ENCODE measurements at regions not wholly inside any gene's neighbourhood (a gene's known extent, or its start where the extent isn't known, plus 50 kb on each side); places are given as distances from the start of the nearest gene placed in this dataset.

- Histone ChIP-seq H3K9me3 (no peaks in the 10 kb centered on the region), H3K36me3 (no peaks in the 10 kb centered on the region), H3K27ac (no peak overlapping the region), H3K4me1 (ENCODE audit: control insufficient read depth in 1 of 2, low read depth in 2 of 2) (no peaks in the 10 kb centered on the region), H3K4me3 (no peak overlapping the region), H3K27me3 (replicated peaks; ENCODE audit: insufficient read depth) (no peaks in the 10 kb centered on the region)
- ATAC-seq (ENCODE audit: insufficient number of reproducible peaks, low FRiP score, low read depth) (no peak), DNase-seq (ENCODE audit: low spot score) (no peak)
- TF ChIP-seq CTCF (IDR thresholded peaks at IDR 0.05), result no peak
These were observed 429.0 kb downstream of the LRIG3 start for GRCh38 chr12:58491306-58491705.

- DNase-seq (ENCODE audit: low spot score), result no peak
These were observed 423.7 kb downstream of the LRIG3 start for GRCh38 chr12:58496411-58497190.

DNA sequence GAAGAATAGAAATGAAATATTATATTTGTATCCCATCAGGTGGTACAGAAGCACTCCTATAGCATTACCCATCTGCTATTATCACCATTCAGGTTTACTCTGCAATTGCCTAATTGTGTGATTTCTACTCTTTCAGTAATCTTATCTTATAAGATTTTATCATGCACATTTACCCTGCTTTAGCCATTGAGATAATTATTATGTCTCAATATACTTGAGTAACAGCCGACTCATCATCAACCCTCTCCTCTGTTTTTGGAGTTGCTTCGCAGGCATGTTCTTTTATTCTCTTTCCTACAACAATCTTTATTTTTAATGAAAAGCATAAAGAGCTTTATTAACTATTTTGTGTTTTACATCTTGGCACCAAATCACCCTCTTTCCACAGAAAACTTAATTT lies 419.9 kb downstream of the LRIG3 start:
- no peak for ATAC-seq (ENCODE audit: insufficient number of reproducible peaks, low FRiP score, low read depth)
- Histone ChIP-seq H3K9me3 (no peaks in the 10 kb centered on the region), H3K4me1 (ENCODE audit: control insufficient read depth in 1 of 2, low read depth in 2 of 2) (no peaks in the 10 kb centered on the region), H3K4me3 (no peak overlapping the region), H3K27ac (no peak overlapping the region), H3K36me3 (no peaks in the 10 kb centered on the region), H3K27me3 (replicated peaks; ENCODE audit: insufficient read depth) (no peaks in the 10 kb centered on the region)
- DNase-seq (ENCODE audit: low spot score), result no peak
- TF ChIP-seq CTCF (IDR thresholded peaks at IDR 0.05), result no peak

More at GRCh38 chr12:58496411-58497190, 423.7 kb downstream of the LRIG3 start:
- H3K4me1 ChIP-seq (ENCODE audit: control insufficient read depth in 1 of 2, low read depth in 2 of 2), result no peaks in the 10 kb centered on the region
- H3K9me3 ChIP-seq, result no peaks in the 10 kb centered on the region
- no peak overlapping the region for H3K27ac ChIP-seq
- TF ChIP-seq CTCF (IDR thresholded peaks at IDR 0.05), result no peak
- H3K27me3 ChIP-seq (replicated peaks; ENCODE audit: insufficient read depth), result no peaks in the 10 kb centered on the region
- H3K36me3 ChIP-seq, result no peaks in the 10 kb centered on the region
- no peak overlapping the region for H3K4me3 ChIP-seq
- ATAC-seq (ENCODE audit: insufficient number of reproducible peaks, low FRiP score, low read depth), result no peak

DNA sequence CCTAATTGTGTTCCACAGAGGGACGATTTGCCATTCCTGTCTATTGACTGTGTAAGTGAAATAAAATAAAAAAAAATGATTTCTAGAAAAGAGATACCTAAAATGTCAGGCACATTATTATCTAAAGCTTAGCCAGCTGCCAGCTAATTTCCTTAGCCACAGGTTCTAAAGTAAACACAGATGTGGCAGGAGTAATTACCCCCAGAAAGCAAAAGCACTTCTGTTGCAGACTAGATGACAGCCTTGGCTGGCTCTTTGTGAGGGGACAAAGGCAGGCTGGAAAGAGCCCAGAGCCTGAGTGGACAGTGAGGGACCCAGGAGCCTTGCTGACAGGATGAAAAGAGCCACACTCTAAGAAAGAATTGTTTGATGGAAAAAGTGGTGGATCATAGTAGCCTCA lies 418.1 kb downstream of the LRIG3 start:
- DNase-seq (ENCODE audit: low spot score) (no peak), ATAC-seq (ENCODE audit: insufficient number of reproducible peaks, low FRiP score, low read depth) (no peak)
- Histone ChIP-seq H3K27ac (no peak overlapping the region), H3K27me3 (replicated peaks; ENCODE audit: insufficient read depth) (no peaks in the 10 kb centered on the region), H3K36me3 (no peaks in the 10 kb centered on the region), H3K4me3 (no peak overlapping the region), H3K9me3 (no peaks in the 10 kb centered on the region), H3K4me1 (ENCODE audit: control insufficient read depth in 1 of 2, low read depth in 2 of 2) (no peaks in the 10 kb centered on the region)
- TF ChIP-seq CTCF (IDR thresholded peaks at IDR 0.05), result no peak

DNA sequence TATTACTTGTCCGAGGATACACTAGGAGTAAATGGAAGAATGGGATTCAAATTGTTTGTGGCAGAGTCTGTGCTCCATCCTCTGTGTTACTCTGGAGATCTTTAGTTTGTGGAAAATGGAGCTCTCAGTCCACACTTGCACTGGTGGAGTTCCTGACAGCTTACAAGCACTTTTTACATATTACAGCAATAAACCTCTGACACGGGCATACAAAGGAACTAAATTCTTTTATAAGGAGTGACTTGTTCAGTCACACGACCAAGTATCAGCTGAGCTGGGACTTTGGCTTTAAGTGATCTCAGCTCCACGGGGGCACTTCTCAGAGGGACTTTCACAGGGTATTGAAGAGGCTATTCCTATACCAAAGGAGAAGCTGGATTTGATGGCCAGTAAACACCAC lies 417.5 kb downstream of the LRIG3 start:
- no peak for TF ChIP-seq CTCF (IDR thresholded peaks at IDR 0.05)
- H3K9me3 ChIP-seq, result no peaks in the 10 kb centered on the region
- H3K27me3 ChIP-seq (replicated peaks; ENCODE audit: insufficient read depth), result no peaks in the 10 kb centered on the region
- H3K36me3 ChIP-seq, result no peaks in the 10 kb centered on the region
- ATAC-seq (ENCODE audit: insufficient number of reproducible peaks, low FRiP score, low read depth), result no peak
- H3K4me1 ChIP-seq (ENCODE audit: control insufficient read depth in 1 of 2, low read depth in 2 of 2), result no peaks in the 10 kb centered on the region
- no peak overlapping the region for H3K27ac ChIP-seq
- H3K4me3 ChIP-seq, result no peak overlapping the region
- no peak for DNase-seq (ENCODE audit: low spot score)

Measured in thoracic aorta (tissue), 2 donors.